SK-N-SH (cell line): ENCODE measurements at regions not wholly inside any gene's neighbourhood (a gene's known extent, or its start where the extent isn't known, plus 50 kb on each side); places are given as distances from the start of the nearest gene placed in this dataset.

Experiments
- CTCF ChIA-PET: fragments of 300-600, 350-600 bp; formaldehyde crosslinking; extraction: SDS; loops from one replicate; lab custom pipeline; 2021; lab: Yijun Ruan, JAX
- POLR2A ChIA-PET: fragments of 350-600 bp; sonication (Branson Sonifier 250); formaldehyde crosslinking; extraction: SDS; loops from one replicate; lab custom pipeline; 2020; ENCODE audit warnings: antibody characterized with exemption, inconsistent platforms; lab: Yijun Ruan, JAX
- DNase-seq: peaks from one replicate; pipeline ENCODE4 v3.0.0; 2012
- H2AFZ ChIP-seq: fragments of 200-600 bp; sonication (generic); 2 replicates; pipeline ENCODE4 v1.8.1; 2016; ENCODE audit warnings: antibody characterized with exemption, mild to moderate bottlenecking, low read depth
- H3F3A ChIP-seq: fragments of 200-600 bp; sonication (generic); replicated peaks from 2 replicates; pipeline ENCODE3; 2016; ENCODE audit warnings: antibody characterized with exemption, mild to moderate bottlenecking; ENCODE audit not compliant: insufficient read depth
- H3K27ac ChIP-seq, 2 experiments: fragments of 200-500 bp in 1 of 2; fragments of 200-600 bp in 1 of 2; sonication (Bioruptor generic) in 1 of 2; sonication (generic), shearing (Covaris generic) in 1 of 2; 2 replicates each; pipeline versions ENCODE4 v1.5.1 to v1.6.1; 2014 to 2016; ENCODE audit warnings: low read depth in 2 of 2, inconsistent platforms in 1 of 2, low read length in 1 of 2, mild to moderate bottlenecking in 1 of 2, mixed read lengths in 1 of 2
- H3K27me3 ChIP-seq: fragments of 200-600 bp; sonication (generic), shearing (Covaris generic); 2 replicates; pipeline ENCODE4 v1.6.1; 2016; ENCODE audit warnings: mixed run types; ENCODE audit not compliant: insufficient read depth
- H3K36me3 ChIP-seq, 2 experiments: fragments of 200-500 bp in 1 of 2; fragments of 200-600 bp in 1 of 2; sonication (Bioruptor generic) in 1 of 2; sonication (generic) in 1 of 2; replicated peaks in 1 of 2; 2 replicates each; pipeline versions ENCODE3 to v1.5.1; 2014 to 2016; ENCODE audit warnings: low read length in 1 of 2, mild to moderate bottlenecking in 1 of 2; ENCODE audit not compliant: insufficient read depth in 2 of 2, control insufficient read depth in 1 of 2
- H3K4me1 ChIP-seq, 2 experiments: fragments of 200-500 bp in 1 of 2; fragments of 200-600 bp in 1 of 2; sonication (Bioruptor generic) in 1 of 2; sonication (generic), shearing (Covaris generic) in 1 of 2; 2 replicates each; pipeline versions ENCODE4 v1.5.1 to v1.6.1; 2014 to 2016; ENCODE audit warnings: low read depth in 1 of 2, low read length in 1 of 2, mixed run types in 1 of 2; ENCODE audit not compliant: insufficient read depth in 2 of 2, control insufficient read depth in 1 of 2
- H3K4me2 ChIP-seq: fragments of 200-600 bp; sonication (generic), shearing (Covaris generic); 2 replicates; pipeline ENCODE4 v1.6.1; 2017; ENCODE audit warnings: mixed run types
- H3K4me3 ChIP-seq, 2 experiments: fragments of 200-500 bp in 1 of 2; fragments of 200-600 bp in 1 of 2; sonication (Bioruptor generic) in 1 of 2; sonication (generic), shearing (Covaris generic) in 1 of 2; 2 replicates each; pipeline versions ENCODE4 v1.5.1 to v1.8.1; 2014 to 2016; ENCODE audit warnings: low read depth in 2 of 2, inconsistent platforms in 1 of 2, low read length in 1 of 2, mild to moderate bottlenecking in 1 of 2, mixed read lengths in 1 of 2, moderate library complexity in 1 of 2
- H3K79me2 ChIP-seq: fragments of 200-600 bp; sonication (generic); 2 replicates; pipeline ENCODE4 v1.8.1; 2017; ENCODE audit warnings: mild to moderate bottlenecking; ENCODE audit not compliant: insufficient read depth
- H3K9ac ChIP-seq: fragments of 200-600 bp; sonication (generic); 2 replicates; pipeline ENCODE4 v1.6.1; 2017; ENCODE audit warnings: mixed run types
- H3K9me2 ChIP-seq: fragments of 200-600 bp; sonication (generic); 2 replicates; pipeline ENCODE4 v1.6.1; 2017; ENCODE audit warnings: mixed run types
- H3K9me3 ChIP-seq: fragments of 200-600 bp; sonication (generic); 2 replicates; pipeline ENCODE4 v1.6.1; 2017; ENCODE audit warnings: mixed run types, mild to moderate bottlenecking, moderate library complexity
- H4K20me1 ChIP-seq: fragments of 200-600 bp; sonication (generic); 2 replicates; pipeline ENCODE4 v1.6.1; 2017; ENCODE audit warnings: mild to moderate bottlenecking, mixed run types; ENCODE audit not compliant: insufficient read depth
- FOSL2 ChIP-seq: IDR thresholded peaks from 2 replicates; pipeline ENCODE4 v1.4.0; 2012; ENCODE audit warnings: low read depth, mild to moderate bottlenecking, moderate library complexity, borderline replicate concordance
- FOXJ3 ChIP-seq: sonication (generic); formaldehyde crosslinking; IDR thresholded peaks from 2 replicates; pipeline ENCODE4 v1.5.1; 2020; ENCODE audit warnings: mild to moderate bottlenecking, missing genetic modification reagents
- FOXM1 ChIP-seq: IDR thresholded peaks from 2 replicates; pipeline ENCODE4 v1.4.0; 2012; ENCODE audit warnings: low read depth, mild to moderate bottlenecking
- GABPA ChIP-seq: IDR thresholded peaks from 2 replicates; pipeline ENCODE4 v1.4.0; 2012; ENCODE audit warnings: low read depth, mild to moderate bottlenecking
- GATA2 ChIP-seq: sonication (generic); formaldehyde crosslinking; IDR thresholded peaks from 2 replicates; pipeline ENCODE4 v1.5.0; 2020; ENCODE audit warnings: mild to moderate bottlenecking, missing genetic modification reagents
- MEF2A ChIP-seq: IDR thresholded peaks from 2 replicates; pipeline ENCODE4 v1.4.0; 2012; ENCODE audit warnings: low read depth, borderline replicate concordance
- MXI1 ChIP-seq: IDR thresholded peaks from 2 replicates; pipeline ENCODE4 v1.6.1; 2012; ENCODE audit warnings: mild to moderate bottlenecking, low read depth, low read length, improper control_type of control experiment
- NFIC ChIP-seq: IDR thresholded peaks from 2 replicates; pipeline ENCODE4 v1.4.0; 2012; ENCODE audit warnings: borderline replicate concordance
- NRF1 ChIP-seq: IDR thresholded peaks from 2 replicates; pipeline ENCODE4 v1.6.1; 2012; ENCODE audit warnings: low read depth, mild to moderate bottlenecking, low read length
- RCOR1 ChIP-seq: fragments of 150-350 bp; IDR thresholded peaks from 2 replicates; pipeline ENCODE4 v1.6.1; 2017; ENCODE audit warnings: antibody characterized with exemption, low read length
- RXRA ChIP-seq: IDR thresholded peaks from 2 replicates; pipeline ENCODE4 v1.4.0; 2012; ENCODE audit warnings: low read depth, mild to moderate bottlenecking, borderline replicate concordance
- SIN3A ChIP-seq: IDR thresholded peaks from 2 replicates; pipeline ENCODE4 v1.6.1; 2012; ENCODE audit warnings: low read depth, mild to moderate bottlenecking, low read length, moderate library complexity, borderline replicate concordance
- SMC3 ChIP-seq: IDR thresholded peaks from 2 replicates; pipeline ENCODE4 v1.6.1; 2012; ENCODE audit warnings: low read depth, low read length, improper control_type of control experiment
- TAF1 ChIP-seq: IDR thresholded peaks from 2 replicates; pipeline ENCODE4 v1.6.1; 2012; ENCODE audit warnings: low read depth, mild to moderate bottlenecking, low read length, moderate library complexity, borderline replicate concordance
- USF2 ChIP-seq: fragments of 150-350 bp; IDR thresholded peaks from 2 replicates; pipeline ENCODE4 v1.6.1; 2017; ENCODE audit warnings: antibody characterized with exemption, low read length, low read depth, borderline replicate concordance
- YY1 ChIP-seq: IDR thresholded peaks from 2 replicates; pipeline ENCODE4 v1.4.0; 2012; ENCODE audit warnings: low read depth, mild to moderate bottlenecking
- ZBTB33 ChIP-seq: IDR thresholded peaks from 2 replicates; pipeline ENCODE4 v1.4.0; 2012; ENCODE audit warnings: low read depth, borderline replicate concordance
- WGBS: methylation state at CpG from one replicate; pipeline ENCODE4 v1.1.6; 2017; ENCODE audit warnings: low lambda C conversion rate; 5-methylcytosine and 5-hydroxymethylcytosine counted together
- TF ChIP-seq, protein P1 (sequence below): IDR thresholded peaks from 2 replicates; pipeline ENCODE4 v1.4.0; 2012; ENCODE audit warnings: low read depth

GRCh38 chr10:130809181-130809580, 502.3 kb downstream of the TCERG1L start:
- DNase-seq: no peak
- H3K9ac ChIP-seq: no peak overlapping the region
- ChIA-PET CTCF (no interaction called here), POLR2A (no interaction called here)
- H3K27me3 ChIP-seq: no peaks in the 10 kb centered on the region
- no peaks in the 10 kb centered on the region for H3K9me2 ChIP-seq
- H3K79me2 ChIP-seq: no peaks in the 10 kb centered on the region
- no peaks in the 10 kb centered on the region for H3K36me3 ChIP-seq
- H3K9me3 ChIP-seq: no peaks in the 10 kb centered on the region
- TF ChIP-seq NFIC (no peak), USF2 (no peak), MXI1 (no peak), SIN3A (no peak), RXRA (no peak), FOXJ3 (CRISPR knock-in tag) (no peak), RCOR1 (no peak), GATA2 (CRISPR knock-in tag) (no peak), ZBTB33 (no peak), FOXM1 (no peak), FOSL2 (no peak), NRF1 (no peak), TAF1 (no peak), GABPA (no peak), SMC3 (no peak), YY1 (no peak), MEF2A (no peak)
- TF ChIP-seq, protein P1, sequence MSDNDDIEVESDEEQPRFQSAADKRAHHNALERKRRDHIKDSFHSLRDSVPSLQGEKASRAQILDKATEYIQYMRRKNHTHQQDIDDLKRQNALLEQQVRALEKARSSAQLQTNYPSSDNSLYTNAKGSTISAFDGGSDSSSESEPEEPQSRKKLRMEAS: no peak
- H3K4me3 ChIP-seq: no peak overlapping the region
- H3F3A ChIP-seq: no peaks in the 10 kb centered on the region
- H2AFZ ChIP-seq: no peak overlapping the region
- no peaks in the 10 kb centered on the region for H3K4me1 ChIP-seq
- no peak overlapping the region for H3K27ac ChIP-seq
- H4K20me1 ChIP-seq: no peaks in the 10 kb centered on the region
- H3K4me2 ChIP-seq: no peak overlapping the region
- WGBS: 36% methylated on average over 5 of the region's 9 CpGs
